AG10803 (cell line): ENCODE measurements at regions not wholly inside any gene's neighbourhood (a gene's known extent, or its start where the extent isn't known, plus 50 kb on each side); places are given as distances from the start of the nearest gene placed in this dataset.
"Not testable (repeated sequence)": the region's sequence is repeated elsewhere in the genome, so short reads cannot be mapped to it uniquely, and the experiment has no call there.

Source experiments
- DNase-seq: peaks from one replicate; pipeline ENCODE4 v3.0.0; 2010; ENCODE audit warnings: low read depth
- H3K4me3 ChIP-seq: 2 replicates; pipeline ENCODE4 v1.5.1; 2011; ENCODE audit warnings: mild to moderate bottlenecking, low read length, control low read depth
- CTCF ChIP-seq: conservative IDR thresholded peaks from 2 replicates; pipeline ENCODE4 v1.5.1; 2011; ENCODE audit warnings: mild to moderate bottlenecking, low read length, control low read depth, inconsistent platforms

DNA sequence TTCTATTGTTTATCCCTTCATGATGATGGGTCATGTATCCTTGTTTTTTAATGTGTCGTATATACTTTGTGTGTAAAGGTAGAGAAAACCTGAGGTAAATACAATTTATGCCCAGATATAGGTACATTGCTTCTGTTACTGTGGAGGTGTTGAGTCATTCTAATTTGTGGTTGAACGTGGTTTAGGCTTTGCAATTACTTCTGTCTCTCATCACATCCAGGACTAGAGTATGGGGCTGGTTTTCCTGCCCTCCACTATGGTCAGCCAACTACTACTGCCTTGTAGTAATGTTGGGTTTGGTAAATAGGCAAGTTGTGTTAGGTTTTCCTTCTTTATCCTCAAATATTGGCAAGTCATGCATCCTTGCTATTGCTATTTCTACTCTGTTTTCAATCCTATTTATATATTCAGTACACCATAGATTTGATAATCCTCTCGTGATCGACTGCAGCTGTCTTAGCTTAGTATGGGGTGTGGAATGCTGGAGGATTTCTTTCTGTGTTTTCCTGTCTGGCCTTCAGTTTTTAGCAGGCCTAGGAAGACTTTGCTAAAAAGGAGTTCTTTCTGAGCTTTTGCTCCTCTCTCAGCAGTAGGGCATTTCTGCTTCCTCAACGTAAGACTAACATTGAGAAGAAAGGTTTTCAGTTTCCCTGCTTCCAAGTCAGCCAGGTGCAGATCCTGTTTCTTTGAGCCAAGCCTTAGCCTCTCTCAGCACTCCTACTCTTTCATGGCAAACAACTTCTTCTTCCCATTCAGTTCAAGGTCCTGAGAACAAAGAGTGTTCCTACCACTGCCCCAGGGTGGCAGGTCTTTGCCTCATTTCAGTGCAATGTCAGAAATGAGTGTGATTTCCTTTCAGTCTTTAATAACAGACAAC lies 844.4 kb upstream of the CDH18 start:
- H3K4me3 ChIP-seq = no peak overlapping the region
- no peak for DNase-seq
- TF ChIP-seq CTCF = no peak

GRCh38 chr5:20825951-20826350 lies 838.0 kb upstream of the CDH18 start:
- not testable (repeated sequence) for DNase-seq, H3K4me3 ChIP-seq

DNA sequence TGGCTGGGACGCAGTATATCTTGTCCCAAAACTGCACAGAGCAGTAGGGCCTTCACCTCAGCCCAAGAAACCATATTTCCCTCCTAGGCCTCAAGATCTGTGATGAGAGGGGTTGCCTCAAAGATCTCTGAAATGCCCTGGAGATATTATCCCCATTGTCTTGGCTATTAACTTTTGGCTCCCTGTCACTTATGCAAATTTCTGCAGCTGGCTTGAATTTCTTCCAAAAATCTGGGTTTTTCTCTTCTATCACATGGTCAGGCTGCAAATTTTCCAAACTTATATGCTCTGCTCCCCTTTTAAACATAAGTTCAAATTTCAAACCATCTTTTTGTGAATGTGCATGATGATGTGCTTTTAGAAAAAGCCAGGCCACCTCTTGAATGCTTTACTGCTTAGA lies 809.2 kb upstream of the CDH18 start:
- DNase-seq, H3K4me3 ChIP-seq: not testable (repeated sequence)

- not testable (repeated sequence) for H3K4me3 ChIP-seq, DNase-seq
Measured at GRCh38 chr5:20784755-20785154, 796.8 kb upstream of the CDH18 start.

DNA sequence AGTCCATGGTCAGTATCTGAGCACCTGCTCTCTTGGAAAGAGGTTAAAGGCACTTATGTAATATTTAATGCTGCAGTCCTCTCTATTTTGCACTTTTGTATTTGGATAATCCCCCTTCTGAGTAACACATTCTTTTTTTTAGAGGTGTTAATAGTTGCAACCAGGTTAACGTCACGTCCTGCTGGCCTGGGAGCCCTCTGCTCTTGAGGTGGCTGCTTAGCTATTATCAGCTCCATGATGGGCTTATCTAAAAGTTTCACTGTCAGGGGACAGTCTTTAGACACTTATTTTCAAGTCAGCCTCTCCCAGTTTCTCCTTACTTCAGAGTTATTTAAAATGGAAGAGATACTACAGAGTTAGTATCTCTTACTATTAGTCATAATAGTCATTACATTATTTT lies 795.5 kb upstream of the CDH18 start:
- H3K4me3 ChIP-seq, DNase-seq: not testable (repeated sequence)

DNA sequence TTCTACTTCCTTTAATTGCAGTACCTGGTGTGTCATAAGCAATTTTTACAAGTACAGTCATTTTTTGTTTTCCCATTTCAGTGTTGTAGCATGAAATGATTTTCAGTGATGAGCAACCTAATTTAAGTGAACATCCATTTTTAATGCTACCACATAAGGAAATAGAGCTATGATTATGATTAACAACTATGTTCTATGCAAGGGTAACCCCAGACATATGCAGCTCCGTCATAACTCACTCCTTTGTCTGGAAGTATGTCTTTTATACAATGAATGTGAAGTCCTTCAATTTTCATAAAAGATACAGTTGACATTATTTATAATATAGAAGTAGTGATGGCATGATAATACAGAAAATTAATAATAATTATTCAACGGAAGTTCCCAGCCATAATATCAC lies 783.3 kb upstream of the CDH18 start:
- H3K4me3 ChIP-seq = not testable (repeated sequence)

GRCh38 chr5:20765074-20765473 lies 777.1 kb upstream of the CDH18 start:
- DNase-seq = not testable (repeated sequence)

More for the DNA sequence above, 783.3 kb upstream of the CDH18 start:
- DNase-seq = not testable (repeated sequence)

GRCh38 chr5:20759459-20759858 lies 771.5 kb upstream of the CDH18 start:
- not testable (repeated sequence) for DNase-seq, H3K4me3 ChIP-seq

More at GRCh38 chr5:20765074-20765473, 777.1 kb upstream of the CDH18 start:
- H3K4me3 ChIP-seq = not testable (repeated sequence)

- H3K4me3 ChIP-seq, DNase-seq: not testable (repeated sequence)
Measured at GRCh38 chr5:20752179-20752578, 764.2 kb upstream of the CDH18 start.

DNA sequence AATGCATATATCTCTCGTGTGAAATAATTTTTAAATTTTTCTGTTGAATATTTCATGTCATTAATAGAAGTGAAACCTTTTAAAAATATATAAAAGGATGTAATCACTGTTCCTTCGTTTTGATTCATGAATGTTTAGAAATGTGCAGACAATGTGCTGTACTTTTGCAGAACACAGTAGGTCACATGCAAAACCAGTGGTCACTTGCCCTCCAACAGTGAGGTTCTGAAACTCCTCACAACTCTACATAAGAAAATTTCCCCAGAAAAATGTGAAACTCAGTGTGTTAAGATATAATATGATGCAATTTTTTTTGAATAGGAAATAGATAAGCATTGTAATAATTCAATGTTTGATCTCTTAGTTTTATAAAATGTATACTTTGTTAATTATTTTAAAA lies 747.7 kb upstream of the CDH18 start:
- DNase-seq, H3K4me3 ChIP-seq: not testable (repeated sequence)

GRCh38 chr5:20732223-20732622 lies 744.2 kb upstream of the CDH18 start:
- H3K4me3 ChIP-seq, DNase-seq: not testable (repeated sequence)

DNA sequence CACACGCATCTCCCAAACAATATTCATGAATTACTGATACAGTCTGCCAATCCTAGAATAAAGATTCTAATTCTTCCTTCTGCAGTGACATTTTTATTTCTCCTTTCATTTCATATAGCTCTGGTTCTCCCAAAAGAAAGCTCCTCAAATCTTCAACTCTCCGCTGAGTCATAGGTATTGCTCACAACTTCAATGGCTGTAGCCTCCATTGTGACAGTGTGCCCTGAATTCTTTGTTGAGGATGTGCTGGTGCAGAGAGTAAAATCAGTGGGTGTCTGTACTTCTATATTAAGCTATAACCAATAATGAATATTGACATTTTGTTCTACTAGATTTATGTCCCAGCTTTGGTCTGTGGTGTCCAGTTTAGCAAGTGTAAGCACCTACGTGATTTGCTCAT lies 733.3 kb upstream of the CDH18 start:
- H3K4me3 ChIP-seq, DNase-seq: not testable (repeated sequence)

GRCh38 chr5:20711520-20712155 lies 723.6 kb upstream of the CDH18 start:
- DNase-seq, H3K4me3 ChIP-seq: not testable (repeated sequence)

- DNase-seq, H3K4me3 ChIP-seq: not testable (repeated sequence)
Measured at GRCh38 chr5:20707634-20708033, 719.6 kb upstream of the CDH18 start.
